GM12878 (cell line): ENCODE measurements at regions not wholly inside any gene's neighbourhood (a gene's known extent, or its start where the extent isn't known, plus 50 kb on each side); places are given as distances from the start of the nearest gene placed in this dataset.

Source experiments
- ATAC-seq: fragments of 200-7000 bp; cut with Tn5 transposase; 3 replicates; pipeline ENCODE4 v1.9.1; 2020; ENCODE audit warnings: mild to moderate bottlenecking, moderate library complexity
- BruUV-seq: library from RNA; stranded (reverse); fragments of 400-500 nt; replicated peaks from 2 replicates; lab custom pipeline; 2021; lab: Mats Ljungman, UMichigan
- CTCF ChIA-PET: fragments of 300-600 bp; sonication (Branson Sonifier 250); formaldehyde crosslinking; extraction: SDS; loops from one replicate; lab custom pipeline; 2021; ENCODE audit warnings: inconsistent platforms; lab: Yijun Ruan, JAX
- POLR2A ChIA-PET: fragments of 350-600 bp; formaldehyde crosslinking; extraction: SDS; loops from one replicate; lab custom pipeline; 2021; ENCODE audit warnings: inconsistent platforms; lab: Charles Lee
- RAD21 ChIA-PET: fragments of 300-600 bp; sonication (Branson Sonifier 250); formaldehyde crosslinking; loops from one replicate; lab custom pipeline; 2023; ENCODE audit warnings: antibody characterized with exemption; ENCODE audit not compliant: unreplicated experiment; lab: Charles Lee
- SMC1A ChIA-PET: fragments of 300-600 bp; sonication (Branson Sonifier 250); formaldehyde crosslinking; loops from one replicate; lab custom pipeline; 2023; ENCODE audit not compliant: unreplicated experiment, uncharacterized antibody; lab: Charles Lee
- DNase-seq: peaks from one replicate; pipeline ENCODE4 v3.0.0-alpha.2; 2011; ENCODE audit warnings: low read depth, low spot score
- FAIRE-seq: peaks from 3 replicates; lab custom pipeline; 2011; peaks lifted over from hg19 to GRCh38; lab: Jason Lieb, UNC
- H2AFZ ChIP-seq: 2 replicates; pipeline ENCODE4 v1.6.0; 2011; ENCODE audit warnings: low read depth, low read length, control low read depth; ENCODE audit not compliant: control insufficient read depth
- H3K27ac ChIP-seq: 2 replicates; pipeline ENCODE4 v1.5.1; 2011; ENCODE audit warnings: control low read depth; ENCODE audit not compliant: control insufficient read depth, insufficient read depth
- H3K27me3 ChIP-seq, 2 experiments: replicated peaks in 1 of 2; 2 replicates each; pipeline versions ENCODE4 v1.6.0 to v1.6.1; 2011; ENCODE audit warnings: low read length in 1 of 2; ENCODE audit not compliant: control insufficient read depth in 2 of 2, insufficient read depth in 2 of 2
- H3K36me3 ChIP-seq, 2 experiments: 2 replicates each; pipeline ENCODE4 v1.5.1; 2011; ENCODE audit warnings: low read length in 1 of 2; ENCODE audit not compliant: control insufficient read depth in 2 of 2, insufficient read depth in 2 of 2
- H3K4me1 ChIP-seq: 2 replicates; pipeline ENCODE4 v1.6.1; 2011; ENCODE audit warnings: mild to moderate bottlenecking, low read length, moderate library complexity, mixed read lengths; ENCODE audit not compliant: control insufficient read depth, insufficient read depth
- H3K4me2 ChIP-seq: 2 replicates; pipeline ENCODE4 v1.6.0; 2011; ENCODE audit warnings: control low read depth; ENCODE audit not compliant: control insufficient read depth, insufficient read depth
- H3K4me3 ChIP-seq: fragments of 200-600 bp; sonication (generic); 2 replicates; pipeline ENCODE4 v1.5.1; 2016
- H3K79me2 ChIP-seq: 2 replicates; pipeline ENCODE4 v1.6.0; 2011; ENCODE audit warnings: low read length; ENCODE audit not compliant: control insufficient read depth, insufficient read depth
- H3K9ac ChIP-seq: 2 replicates; pipeline ENCODE4 v1.8.0; 2011; ENCODE audit warnings: low read length, control low read depth, mixed read lengths; ENCODE audit not compliant: control insufficient read depth, insufficient read depth
- H3K9me3 ChIP-seq: replicated peaks from 3 replicates; pipeline ENCODE4 v1.5.1; 2011; ENCODE audit warnings: mild to moderate bottlenecking, low read length; ENCODE audit not compliant: control insufficient read depth, insufficient read depth
- H4K20me1 ChIP-seq: 2 replicates; pipeline ENCODE4 v1.6.0; 2011; ENCODE audit not compliant: control insufficient read depth, insufficient read depth
- CHD1 ChIP-seq: IDR thresholded peaks from 2 replicates; pipeline ENCODE4 v1.6.1; 2012; ENCODE audit warnings: low read depth, low read length, improper control_type of control experiment
- EGR1 ChIP-seq, 2 experiments: IDR thresholded peaks; 1 replicate in 1 of 2; 2 replicates in 1 of 2; pipeline ENCODE4 v1.6.1; 2011 to 2012; ENCODE audit warnings: low read depth in 2 of 2, low read length in 2 of 2, borderline replicate concordance in 1 of 2, mild to moderate bottlenecking in 1 of 2, moderate library complexity in 1 of 2
- IRF3 ChIP-seq: fragments of 450-650 bp; IDR thresholded peaks from 2 replicates; pipeline ENCODE4 v1.6.1; 2014; ENCODE audit warnings: mild to moderate bottlenecking
- MEF2A ChIP-seq: IDR thresholded peaks from 2 replicates; pipeline ENCODE4 v1.6.1; 2011; ENCODE audit warnings: low read depth, mild to moderate bottlenecking, low read length, moderate library complexity; ENCODE audit not compliant: insufficient read depth
- NBN ChIP-seq: fragments of 450-650 bp; IDR thresholded peaks from 2 replicates; pipeline ENCODE4 v1.6.1; 2016
- RAD51 ChIP-seq: fragments of 450-650 bp; IDR thresholded peaks from 2 replicates; pipeline ENCODE4 v1.6.1; 2016; ENCODE audit warnings: moderate library complexity, mild to moderate bottlenecking, inconsistent platforms
- USF1 ChIP-seq: IDR thresholded peaks from 2 replicates; pipeline ENCODE4 v1.6.1; 2011; ENCODE audit warnings: borderline replicate concordance, low read depth, mild to moderate bottlenecking, moderate library complexity, mixed read lengths, low read length; ENCODE audit not compliant: insufficient read depth; ENCODE audit errors: extremely low read length
- ZNF622 ChIP-seq: fragments of 450-650 bp; IDR thresholded peaks from 2 replicates; pipeline ENCODE4 v1.6.1; 2017; ENCODE audit warnings: mild to moderate bottlenecking, inconsistent platforms
- WGBS: methylation state at CpG from one replicate; pipeline ENCODE4 v1.1.6; 2016; ENCODE audit warnings: low lambda C conversion rate; ENCODE audit not compliant: insufficient replicate concordance, insufficient coverage; ENCODE audit errors: missing lambda C conversion rate; 5-methylcytosine and 5-hydroxymethylcytosine counted together
- in situ Hi-C: fragments of 300-500 bp; cut with MboI; formaldehyde crosslinking; loops from 9 replicates; pipeline ENCODE4 v1.14.3; 2018; ENCODE audit warnings: mixed read lengths
- intact Hi-C: fragments of 100-400 bp; cut with micrococcal nuclease; formaldehyde crosslinking; loops from one replicate; pipeline ENCODE4 v1.14.2; 2022; ENCODE audit not compliant: unreplicated experiment

GRCh38 chr6:41457303-41457670 is 88.9 kb upstream of the FOXP4 start:
- TF ChIP-seq USF1 (no peak), EGR1 (IDR thresholded peaks at IDR 0.05; ENCODE audit: borderline replicate concordance in 1 of 2, low read depth in 2 of 2, low read length in 2 of 2) (no peak), MEF2A (no peak), IRF3 (no peak), NBN (no peak), CHD1 (no peak), ZNF622 (no peak), RAD51 (no peak)
- TF ChIP-seq, all 136 proteins: peak for 0
- ChIA-PET SMC1A (interaction anchor here (4.2 kb wide), 1 partner anchor 32 kb away, joined by 21 read pairs; no protein-coding TSS in a partner anchor), CTCF (interaction anchor here (0.8 to 3.1 kb wide), 8 partner anchors 17 to 162 kb away, joined by 3 to 19 read pairs (median 3); no protein-coding TSS in a partner anchor), POLR2A (interaction anchor here (1.3 kb wide), 2 partner anchors 12 to 29 kb away, joined by 3 to 4 read pairs; no protein-coding TSS in a partner anchor), RAD21 (interaction anchor here (0.5 to 1.8 kb wide), 4 partner anchors 31 to 147 kb away, joined by 3 to 5 read pairs (median 4); no protein-coding TSS in a partner anchor)
- H3K4me1 ChIP-seq = no peaks in the 10 kb centered on the region
- intact Hi-C loops = no loop called here
- no peak for ATAC-seq
- H3K27me3 ChIP-seq = peaks cover 4% of the 10 kb centered on the region in 2 experiments; a peak in 2 of 4 replicates
- FAIRE-seq = no peak
- H3K9ac ChIP-seq = no peak overlapping the region
- no peaks in the 10 kb centered on the region for H4K20me1 ChIP-seq
- H2AFZ ChIP-seq = no peak overlapping the region
- H3K36me3 ChIP-seq = no peaks in the 10 kb centered on the region
- in situ Hi-C loops = no loop called here
- no peak overlapping the region for H3K27ac ChIP-seq
- H3K4me2 ChIP-seq = no peak overlapping the region
- 32% methylated on average over 8 of the region's 8 CpGs for WGBS
- H3K4me3 ChIP-seq = no peak overlapping the region
- H3K9me3 ChIP-seq = no peaks in the 10 kb centered on the region
- no TSS peak for BruUV-seq
- no peak for DNase-seq
- no peaks in the 10 kb centered on the region for H3K79me2 ChIP-seq
